Calu3 (cell line): ENCODE measurements at regions not wholly inside any gene's neighbourhood (a gene's known extent, or its start where the extent isn't known, plus 50 kb on each side); places are given as distances from the start of the nearest gene placed in this dataset.

ENCODE experiments used
- BruUV-seq: library from RNA; stranded (reverse); fragments of 400-500 nt; replicated peaks from 2 replicates; lab custom pipeline; 2021; lab: Mats Ljungman, UMichigan
- CTCF ChIA-PET: fragments of 300-600 bp; sonication (Branson Sonifier 250); formaldehyde crosslinking; loops from one replicate; lab custom pipeline; 2022; ENCODE audit warnings: antibody characterized with exemption; lab: Charles Lee
- DNase-seq: peaks from one replicate; pipeline ENCODE4 v3.0.0; 2022
- H3K27ac Mint-ChIP-seq: one replicate; pipeline ENCODE4 v1.8.0; 2022; ENCODE audit warnings: mixed read lengths; ENCODE audit not compliant: unreplicated experiment
- H3K27me3 Mint-ChIP-seq: one replicate; pipeline ENCODE4 v1.8.0; 2022; ENCODE audit warnings: mixed read lengths; ENCODE audit not compliant: unreplicated experiment
- H3K36me3 Mint-ChIP-seq: one replicate; pipeline ENCODE4 v1.8.0; 2022; ENCODE audit warnings: mild to moderate bottlenecking, moderate library complexity, mixed read lengths; ENCODE audit not compliant: insufficient read depth, unreplicated experiment
- H3K4me1 Mint-ChIP-seq: one replicate; pipeline ENCODE4 v1.8.0; 2022; ENCODE audit warnings: mild to moderate bottlenecking, low read depth, mixed read lengths; ENCODE audit not compliant: unreplicated experiment
- H3K4me3 Mint-ChIP-seq: one replicate; pipeline ENCODE4 v1.8.0; 2022; ENCODE audit warnings: mild to moderate bottlenecking, low read depth, moderate library complexity, mixed read lengths; ENCODE audit not compliant: unreplicated experiment
- H3K9me3 Mint-ChIP-seq: one replicate; pipeline ENCODE4 v1.8.0; 2022; ENCODE audit warnings: low read depth, mixed read lengths; ENCODE audit not compliant: unreplicated experiment
- intact Hi-C: fragments of 100-400 bp; cut with micrococcal nuclease; formaldehyde crosslinking; loops from one replicate; pipeline ENCODE4 v1.10.0; 2022; ENCODE audit not compliant: unreplicated experiment
- TF ChIP-seq, protein P1 (sequence below): fragments of 200-600 bp; IDR thresholded peaks from one replicate; pipeline ENCODE4 v1.8.0; 2022; ENCODE audit warnings: antibody characterized with exemption; ENCODE audit not compliant: unreplicated experiment

DNA sequence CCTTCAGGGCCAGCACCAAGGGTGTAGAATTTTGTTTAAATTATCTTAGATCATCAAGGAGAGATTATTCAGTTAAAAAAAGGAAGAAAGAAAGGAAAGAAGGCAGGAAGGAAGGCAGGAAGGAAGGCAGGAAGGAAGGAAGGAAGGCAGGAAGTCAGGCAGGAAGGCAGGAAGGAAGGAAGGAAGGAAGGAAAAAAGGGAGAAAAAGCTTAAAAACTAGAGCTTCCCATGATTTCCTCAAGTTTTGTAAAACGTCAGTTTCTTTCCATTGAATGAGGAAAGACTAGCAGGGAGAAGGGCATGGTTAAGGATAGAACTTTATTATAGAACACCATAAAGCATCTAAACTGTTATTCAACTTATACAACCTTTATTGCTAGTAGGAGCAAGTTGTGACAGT, 2672.0 kb upstream of the PCDH20 start:
- intact Hi-C loops, result no loop called here
- no peaks in the 10 kb centered on the region for H3K36me3 Mint-ChIP-seq
- no peak for DNase-seq
- CTCF ChIA-PET, result no interaction called here
- TF ChIP-seq, protein P1, sequence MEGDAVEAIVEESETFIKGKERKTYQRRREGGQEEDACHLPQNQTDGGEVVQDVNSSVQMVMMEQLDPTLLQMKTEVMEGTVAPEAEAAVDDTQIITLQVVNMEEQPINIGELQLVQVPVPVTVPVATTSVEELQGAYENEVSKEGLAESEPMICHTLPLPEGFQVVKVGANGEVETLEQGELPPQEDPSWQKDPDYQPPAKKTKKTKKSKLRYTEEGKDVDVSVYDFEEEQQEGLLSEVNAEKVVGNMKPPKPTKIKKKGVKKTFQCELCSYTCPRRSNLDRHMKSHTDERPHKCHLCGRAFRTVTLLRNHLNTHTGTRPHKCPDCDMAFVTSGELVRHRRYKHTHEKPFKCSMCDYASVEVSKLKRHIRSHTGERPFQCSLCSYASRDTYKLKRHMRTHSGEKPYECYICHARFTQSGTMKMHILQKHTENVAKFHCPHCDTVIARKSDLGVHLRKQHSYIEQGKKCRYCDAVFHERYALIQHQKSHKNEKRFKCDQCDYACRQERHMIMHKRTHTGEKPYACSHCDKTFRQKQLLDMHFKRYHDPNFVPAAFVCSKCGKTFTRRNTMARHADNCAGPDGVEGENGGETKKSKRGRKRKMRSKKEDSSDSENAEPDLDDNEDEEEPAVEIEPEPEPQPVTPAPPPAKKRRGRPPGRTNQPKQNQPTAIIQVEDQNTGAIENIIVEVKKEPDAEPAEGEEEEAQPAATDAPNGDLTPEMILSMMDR, result no peak
- no peak overlapping the region for H3K27ac Mint-ChIP-seq
- H3K4me1 Mint-ChIP-seq, result no peaks in the 10 kb centered on the region
- no TSS peak for BruUV-seq
- peaks cover 4% of the 10 kb centered on the region for H3K9me3 Mint-ChIP-seq
- no peak overlapping the region for H3K4me3 Mint-ChIP-seq
- no peaks in the 10 kb centered on the region for H3K27me3 Mint-ChIP-seq

DNA sequence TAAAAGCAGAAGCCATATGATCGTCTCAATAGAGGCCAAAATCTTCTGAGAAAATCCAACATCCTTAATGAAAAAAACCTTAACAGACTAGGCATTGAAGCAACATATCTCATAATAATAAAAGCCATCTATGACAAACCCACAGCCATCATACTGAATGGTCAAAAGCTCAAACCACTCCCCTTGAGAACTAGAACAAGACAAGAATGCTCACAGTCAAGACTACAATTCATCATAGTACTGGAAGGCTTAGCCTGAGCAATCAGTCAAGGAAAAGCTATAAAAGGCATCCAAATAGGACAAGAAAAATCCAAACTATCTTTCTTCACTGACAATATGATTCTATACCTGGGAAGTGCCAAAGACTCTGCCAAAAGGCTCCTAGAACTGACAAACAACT, 2668.2 kb upstream of the PCDH20 start:
- H3K4me3 Mint-ChIP-seq, result no peak overlapping the region
- H3K9me3 Mint-ChIP-seq, result peaks cover 2% of the 10 kb centered on the region
- H3K4me1 Mint-ChIP-seq, result no peaks in the 10 kb centered on the region
- CTCF ChIA-PET, result no interaction called here
- no peaks in the 10 kb centered on the region for H3K27me3 Mint-ChIP-seq
- no peak for DNase-seq
- intact Hi-C loops, result no loop called here
- H3K36me3 Mint-ChIP-seq, result no peaks in the 10 kb centered on the region
- no TSS peak for BruUV-seq
- H3K27ac Mint-ChIP-seq, result no peak overlapping the region
- TF ChIP-seq, protein P1, result no peak

- H3K27ac Mint-ChIP-seq, result no peak overlapping the region
- TF ChIP-seq, protein P1, result no peak
- peaks cover 2% of the 10 kb centered on the region for H3K9me3 Mint-ChIP-seq
- CTCF ChIA-PET, result no interaction called here
- intact Hi-C loops, result no loop called here
- H3K27me3 Mint-ChIP-seq, result no peaks in the 10 kb centered on the region
- no peak for DNase-seq
- no peaks in the 10 kb centered on the region for H3K36me3 Mint-ChIP-seq
- no TSS peak for BruUV-seq
- no peak overlapping the region for H3K4me3 Mint-ChIP-seq
- no peaks in the 10 kb centered on the region for H3K4me1 Mint-ChIP-seq
These were observed 2667.7 kb upstream of the PCDH20 start for GRCh38 chr13:64083396-64083795.

- no peaks in the 10 kb centered on the region for H3K36me3 Mint-ChIP-seq
- intact Hi-C loops, result no loop called here
These were observed 2662.9 kb upstream of the PCDH20 start for GRCh38 chr13:64078480-64078936.

More at GRCh38 chr13:64078480-64078936, 2662.9 kb upstream of the PCDH20 start:
- Mint-ChIP-seq H3K27ac (no peak overlapping the region), H3K9me3 (no peaks in the 10 kb centered on the region), H3K4me1 (no peaks in the 10 kb centered on the region), H3K4me3 (no peak overlapping the region), H3K27me3 (no peaks in the 10 kb centered on the region)
- DNase-seq, result no peak
- CTCF ChIA-PET, result no interaction called here
- TF ChIP-seq, protein P1, result no peak
- BruUV-seq, result no TSS peak
